Left lobe of liver (tissue), 2 donors: ENCODE measurements at regions not wholly inside any gene's neighbourhood (a gene's known extent, or its start where the extent isn't known, plus 50 kb on each side); places are given as distances from the start of the nearest gene placed in this dataset.
A peak's percentile ranks its signal among the peaks of the same experiment; 100 is the strongest.

Source experiments
- ATAC-seq: fragments of 200-7000 bp; cut with Tn5 transposase; one replicate; pipeline ENCODE4 v1.9.1; 2020; ENCODE audit warnings: mild to moderate bottlenecking, moderate library complexity
- DNase-seq: peaks from one replicate; pipeline ENCODE4 v3.0.0-alpha.2; 2020; ENCODE audit warnings: low spot score
- donor health status: DM: no; HTN: no; CAD: no; lungs with moderate emphysema.
- donor health status: DM: no; HTN: yes; CAD: no.

DNA sequence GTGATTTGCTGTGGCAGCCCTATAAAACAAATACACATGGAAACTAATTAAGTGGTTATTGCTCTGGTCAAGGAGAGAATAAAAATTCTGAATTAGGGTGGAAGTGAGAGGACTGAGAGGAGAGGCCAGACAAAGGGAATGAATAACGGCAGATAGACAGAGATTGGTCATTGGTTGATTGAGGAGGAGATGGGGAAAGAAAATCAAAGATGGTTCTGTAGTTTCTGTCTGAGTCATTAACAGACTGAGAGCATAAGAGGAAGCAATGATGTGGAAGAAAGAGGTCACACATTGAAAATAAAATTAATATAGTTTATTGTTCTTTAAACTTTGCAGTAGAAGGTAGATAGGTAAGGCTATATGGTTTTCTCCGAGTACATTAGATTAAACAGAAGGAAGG, 469.8 kb downstream of the ACTL7B start:
- ATAC-seq (no peak), DNase-seq (no peak)

DNA sequence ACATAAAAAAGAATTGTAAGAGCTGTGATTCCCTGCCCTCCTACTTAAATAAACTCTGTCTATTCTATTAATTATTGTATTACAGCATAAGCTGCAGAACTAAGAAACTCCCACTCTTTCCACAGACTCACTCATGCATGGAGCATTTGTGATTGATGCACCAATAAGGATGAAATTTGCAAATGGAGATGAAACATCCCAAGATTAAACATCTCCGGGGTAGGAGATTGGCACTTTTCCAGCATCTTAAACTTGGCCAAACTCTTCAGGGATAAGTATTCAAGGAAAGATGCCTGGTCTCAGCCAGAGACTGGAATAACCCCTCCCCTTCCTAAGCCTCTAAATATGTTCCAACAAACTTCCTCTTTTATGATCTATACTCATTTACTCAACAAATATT, 472.0 kb downstream of the ACTL7B start:
- DNase-seq, result no peak
- ATAC-seq, result no peak

DNA sequence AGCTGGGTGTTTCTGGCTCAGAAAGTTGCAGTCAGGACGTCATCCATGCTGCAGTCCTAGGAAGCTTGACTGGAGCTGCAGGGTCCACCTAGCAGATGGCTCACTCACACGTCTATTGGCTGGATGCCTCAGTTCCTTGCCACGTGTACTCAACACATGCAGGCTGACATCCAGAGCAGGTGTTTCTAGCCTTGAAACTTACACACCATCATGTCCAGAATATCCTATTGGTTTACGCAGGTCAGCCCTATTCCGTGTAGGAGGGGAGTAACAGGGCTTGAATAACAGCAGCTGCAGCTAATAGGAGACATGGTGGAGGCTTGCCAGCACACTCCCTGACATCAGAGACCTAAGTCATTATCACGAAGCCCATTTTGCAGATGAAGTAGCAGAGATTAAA, 473.5 kb downstream of the ACTL7B start:
- ATAC-seq (no peak), DNase-seq (no peak)

DNA sequence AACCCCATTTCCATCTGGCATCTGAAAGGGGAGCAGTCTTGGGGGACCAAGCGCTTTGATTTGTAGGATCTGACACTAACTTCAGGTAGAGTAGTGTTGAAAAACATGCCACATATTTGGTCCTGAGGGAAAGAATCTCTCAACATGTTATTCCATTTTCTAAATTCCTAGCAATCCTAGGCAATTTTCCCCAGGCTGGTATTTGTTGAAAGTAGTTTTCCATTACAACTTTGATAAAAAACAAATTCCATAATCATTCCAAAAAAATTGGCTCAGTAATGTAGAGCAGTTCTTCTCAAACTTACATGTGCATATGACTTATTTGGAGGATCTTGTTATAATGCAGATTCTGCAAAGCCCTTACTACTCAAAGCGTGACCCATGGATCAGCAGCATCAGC, 477.9 kb downstream of the ACTL7B start:
- no peak for DNase-seq

DNA sequence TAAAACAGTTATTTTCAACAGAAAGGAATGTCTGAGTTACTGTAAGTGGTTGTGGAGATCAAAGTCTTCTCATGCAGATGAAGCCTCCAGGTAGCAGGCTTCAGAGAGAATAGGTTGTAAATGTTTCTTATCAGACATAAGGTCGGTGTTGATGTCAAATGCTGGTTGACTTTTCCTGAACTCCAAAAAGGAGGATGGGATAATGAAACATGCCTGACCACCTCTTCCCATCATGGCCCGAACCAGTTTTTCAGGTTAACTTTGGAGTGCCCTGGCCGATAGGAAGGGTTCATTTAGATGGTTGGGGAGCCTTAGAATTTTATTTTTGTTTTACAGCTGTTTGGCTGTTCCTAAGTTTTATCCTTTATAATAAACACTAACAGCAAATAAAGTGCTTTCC, 478.4 kb downstream of the ACTL7B start:
- ATAC-seq (no peak), DNase-seq (no peak)

More for the DNA sequence above, 477.9 kb downstream of the ACTL7B start:
- no peak for ATAC-seq

DNA sequence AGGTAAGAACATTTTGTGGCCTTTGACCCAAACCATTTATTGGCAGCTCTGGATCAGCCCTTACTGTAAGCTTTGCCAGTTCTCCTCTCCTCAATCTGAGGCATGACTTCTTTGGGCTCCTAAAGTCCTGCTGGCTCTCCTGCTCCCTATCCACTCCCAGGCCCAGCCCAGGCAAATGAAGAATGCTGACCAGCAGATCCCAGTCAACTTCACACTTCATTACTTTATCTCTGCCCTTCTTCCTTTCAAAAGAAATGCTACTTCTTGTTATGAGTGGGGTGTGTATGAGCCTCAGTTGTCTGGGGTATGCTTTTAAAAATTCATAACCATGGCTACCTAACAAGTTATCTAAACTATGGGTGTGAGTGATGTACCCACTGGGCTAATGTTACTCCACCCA, 479.6 kb downstream of the ACTL7B start:
- DNase-seq, result no peak

DNA sequence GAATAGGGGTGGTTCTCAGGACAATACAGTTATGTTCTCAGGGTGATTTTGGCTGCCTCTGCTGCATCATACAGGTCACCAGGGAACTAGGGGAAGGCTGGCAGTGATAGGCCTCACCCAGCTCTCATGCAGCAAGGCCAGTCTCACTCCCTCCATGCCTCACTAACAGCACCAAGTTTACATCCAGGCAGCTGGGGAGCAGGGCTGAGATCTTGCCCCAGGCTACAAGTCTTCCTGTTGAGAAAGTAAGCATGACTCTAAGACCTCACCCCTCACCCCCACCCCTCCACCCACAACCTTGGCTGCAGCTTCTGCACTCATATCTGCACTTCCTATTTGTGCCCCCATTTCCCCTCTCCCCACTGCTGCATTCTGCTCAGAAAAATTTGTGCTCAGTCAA, 481.2 kb downstream of the ACTL7B start:
- DNase-seq (no peak), ATAC-seq (no peak)

More for the DNA sequence above, 479.6 kb downstream of the ACTL7B start:
- ATAC-seq, result no peak

DNA sequence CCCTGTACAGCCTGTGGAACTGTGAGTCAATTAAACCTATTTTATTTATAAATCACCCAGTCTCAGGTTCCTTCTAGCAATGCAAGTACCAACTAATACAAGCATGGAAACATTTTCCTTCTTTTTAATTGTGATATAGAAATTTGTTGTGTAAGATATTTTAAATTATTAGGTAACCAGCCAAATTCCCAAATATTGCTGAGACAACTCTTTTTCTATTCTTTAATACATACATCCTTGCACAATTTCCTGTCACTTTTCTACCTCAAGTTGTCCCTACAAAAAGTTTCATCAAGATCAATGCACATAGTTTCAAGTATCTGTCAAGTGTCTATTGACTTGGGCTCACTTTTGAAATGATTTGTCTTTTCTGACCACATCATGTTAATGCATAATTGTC, 488.6 kb downstream of the ACTL7B start:
- DNase-seq (no peak), ATAC-seq (no peak)

DNA sequence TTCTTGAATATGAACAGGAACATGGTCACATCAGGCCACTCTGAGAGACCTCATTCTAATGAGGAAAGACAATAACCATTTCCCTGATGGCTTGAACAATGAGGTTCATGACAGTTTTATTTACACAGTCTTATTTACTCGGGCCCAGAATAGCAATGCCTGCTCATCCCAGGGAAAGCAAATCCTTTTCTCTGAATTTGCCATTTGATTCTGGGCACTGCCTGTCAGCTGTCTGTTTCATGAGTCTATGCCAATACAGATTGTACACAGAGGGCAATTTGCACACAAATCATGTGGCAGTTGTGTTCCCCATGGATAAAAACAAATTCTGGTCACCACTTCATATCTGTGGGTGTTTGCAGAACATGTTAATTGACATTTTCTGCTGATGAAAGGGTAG, 492.5 kb downstream of the ACTL7B start:
- ATAC-seq (no peak), DNase-seq (no peak)

DNA sequence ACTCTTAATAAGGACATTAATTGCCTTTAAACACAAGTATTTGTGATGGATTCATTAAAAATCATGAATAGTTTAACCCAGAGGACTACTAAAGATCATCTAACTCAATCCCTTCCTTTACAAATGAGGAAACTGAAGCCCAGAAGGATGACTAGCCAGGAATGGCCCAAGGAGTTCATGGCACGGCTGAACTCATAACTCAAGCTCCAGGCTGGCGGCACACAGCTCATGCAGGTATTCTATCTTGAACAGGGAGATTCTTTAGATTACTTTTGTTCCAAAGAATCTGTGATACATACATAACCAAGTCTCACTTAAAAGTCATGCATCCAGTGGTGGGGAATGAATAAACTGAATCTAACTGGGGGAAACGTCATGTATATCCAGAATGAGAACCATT, 495.5 kb downstream of the ACTL7B start:
- DNase-seq (no peak), ATAC-seq (no peak)

DNA sequence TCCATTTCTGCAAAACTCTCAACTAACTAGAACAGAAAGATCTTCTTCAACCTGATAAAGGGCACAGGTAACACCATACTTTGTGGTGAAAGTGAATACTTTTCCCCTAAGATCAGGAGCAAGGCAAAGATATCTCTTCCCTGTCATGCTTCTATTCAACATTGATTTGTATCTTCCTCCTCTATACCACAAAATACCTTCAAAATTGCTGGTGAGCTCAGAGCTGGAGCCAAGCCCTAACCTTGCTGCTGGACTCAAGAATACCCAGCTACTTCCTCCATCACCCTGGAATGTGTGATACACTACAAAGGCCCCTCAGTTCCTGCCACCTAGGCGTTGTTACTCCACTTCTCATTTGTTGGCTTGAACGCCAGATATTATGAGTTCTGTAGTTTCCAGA, 499.0 kb downstream of the ACTL7B start:
- DNase-seq (no peak), ATAC-seq (no peak)

DNA sequence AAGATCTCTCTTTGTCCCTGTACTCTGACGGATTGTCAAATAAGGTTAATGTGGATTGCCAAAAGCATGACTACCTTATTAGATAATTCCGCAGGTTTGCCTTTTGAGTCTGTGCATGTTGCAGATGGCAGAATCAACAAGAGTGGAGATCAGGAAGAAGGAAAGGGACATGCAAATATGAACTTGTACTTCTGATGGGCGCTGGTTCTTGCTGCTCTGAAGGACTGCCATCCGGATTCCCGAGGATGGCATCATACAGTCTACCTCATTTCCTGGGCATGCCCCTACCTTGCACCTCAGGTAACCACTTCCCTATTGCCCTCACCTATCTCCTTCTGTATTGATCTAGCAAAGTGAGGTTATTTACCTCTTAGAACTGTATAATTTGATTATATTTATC, 504.2 kb downstream of the ACTL7B start:
- DNase-seq, result no peak
- ATAC-seq, result no peak

DNA sequence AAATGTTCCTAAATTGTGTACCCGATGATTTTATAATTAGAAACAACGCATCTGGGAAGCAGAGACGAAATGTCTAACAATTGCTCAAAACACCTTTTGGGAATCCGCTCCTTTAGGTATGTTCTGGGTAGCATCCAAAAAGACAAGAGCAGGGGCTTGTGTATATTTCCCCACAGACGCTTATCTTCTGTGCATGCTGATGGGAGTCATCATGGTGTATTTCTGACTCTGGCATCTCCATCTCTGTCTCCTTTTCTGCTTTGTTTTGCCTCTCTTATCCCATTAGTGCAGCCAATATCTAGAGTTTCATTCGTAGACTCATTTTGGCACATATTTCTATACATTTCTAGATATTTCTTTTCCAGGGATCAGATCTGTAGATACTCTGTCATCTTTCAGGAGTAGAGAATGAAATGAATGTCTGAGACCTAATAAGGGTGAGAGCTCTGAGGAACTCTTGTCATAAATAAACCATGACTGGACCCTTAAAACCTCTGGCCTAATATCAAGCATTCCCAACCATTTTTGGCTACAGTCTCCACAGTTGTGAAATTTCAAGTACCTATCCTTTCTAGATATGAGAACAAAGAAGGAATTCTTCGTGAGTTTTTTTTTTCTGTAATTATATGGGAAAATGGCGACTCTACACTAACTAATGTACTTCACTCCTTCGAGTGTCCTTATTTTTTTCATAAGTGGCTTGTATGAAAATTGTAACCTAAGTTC, 508.2 kb downstream of the ACTL7B start:
- DNase-seq (no peak), ATAC-seq (no peak)

DNA sequence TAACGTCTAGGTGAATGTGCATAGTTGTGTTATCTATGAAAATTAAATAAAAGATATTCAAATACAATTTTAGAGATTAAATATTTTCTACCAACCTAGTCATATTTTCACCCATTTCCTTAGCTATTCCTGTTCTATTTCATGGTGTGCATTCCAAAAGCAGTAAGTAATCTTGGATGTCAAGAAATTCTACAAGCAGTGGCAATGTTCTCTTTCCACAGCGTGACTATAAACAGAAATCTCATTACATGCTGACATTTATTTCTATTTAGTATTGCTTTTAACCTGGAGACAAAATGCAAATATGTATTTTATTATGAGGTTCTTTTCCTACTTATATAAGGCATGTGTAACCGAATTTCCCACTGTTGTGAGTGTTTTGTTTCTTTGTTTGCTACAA, 510.0 kb downstream of the ACTL7B start:
- ATAC-seq, result no peak
- no peak for DNase-seq

DNA sequence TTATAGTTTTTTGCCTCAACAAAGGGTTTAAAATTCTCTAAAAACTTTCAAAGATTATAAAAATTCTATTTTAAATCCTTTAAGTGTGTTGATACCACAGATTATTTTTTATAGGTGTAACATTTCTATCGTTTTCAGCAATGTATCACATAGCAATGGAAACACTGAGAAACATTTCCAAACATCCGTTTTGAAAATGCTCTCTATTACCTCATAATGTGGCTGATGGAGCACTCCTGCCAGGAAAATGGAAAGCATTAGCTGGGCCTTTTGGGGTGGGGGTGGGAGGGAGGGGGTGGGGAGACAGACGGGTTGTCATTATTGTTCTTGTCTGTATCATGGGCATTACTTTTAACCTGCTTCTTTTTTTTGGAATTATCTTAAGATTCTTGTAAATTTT, 516.5 kb downstream of the ACTL7B start:
- no peak for ATAC-seq
- no peak for DNase-seq

DNA sequence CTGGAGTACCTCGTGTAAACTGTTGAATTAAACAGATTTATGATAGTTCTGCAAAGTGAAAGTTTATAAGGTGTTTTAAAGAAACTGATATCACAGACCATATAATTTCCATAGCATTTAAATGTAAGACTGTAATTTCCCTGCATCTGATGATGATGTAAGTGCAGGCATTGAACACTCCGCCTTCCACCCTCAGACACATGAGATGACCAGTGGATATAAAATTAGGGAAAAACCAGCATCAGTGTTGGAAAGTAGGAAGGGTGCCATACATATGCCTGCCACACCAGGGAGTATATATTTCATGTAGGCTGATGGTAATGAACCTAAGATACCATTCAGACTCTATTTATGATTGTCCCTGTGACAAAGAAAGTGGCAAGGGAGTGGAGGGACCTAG, 519.2 kb downstream of the ACTL7B start:
- no peak for DNase-seq

DNA sequence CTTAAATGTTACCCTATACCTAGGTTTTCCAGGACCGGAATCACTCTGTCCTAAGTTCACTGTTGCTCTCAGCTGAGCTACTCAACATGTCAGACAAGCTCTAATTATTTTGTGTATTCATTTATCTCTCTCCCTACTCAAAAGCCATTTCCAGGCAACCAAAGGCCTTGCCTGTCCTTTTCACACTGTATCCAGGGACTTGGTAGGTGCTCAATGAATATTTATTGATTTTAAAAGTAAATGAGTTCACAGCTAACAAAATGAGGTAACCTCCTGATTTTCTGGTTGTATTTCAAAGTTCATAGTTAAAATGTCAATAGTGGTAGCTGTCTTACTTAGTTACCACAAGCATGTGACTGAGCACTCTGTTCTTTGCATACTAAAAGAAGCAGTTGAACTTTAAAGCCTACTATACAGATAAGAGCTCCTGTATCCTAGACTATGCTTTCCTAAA, 522.2 kb downstream of the ACTL7B start:
- no peak for DNase-seq
- ATAC-seq, result peak; percentile 94

More for the DNA sequence above, 519.2 kb downstream of the ACTL7B start:
- ATAC-seq, result no peak

DNA sequence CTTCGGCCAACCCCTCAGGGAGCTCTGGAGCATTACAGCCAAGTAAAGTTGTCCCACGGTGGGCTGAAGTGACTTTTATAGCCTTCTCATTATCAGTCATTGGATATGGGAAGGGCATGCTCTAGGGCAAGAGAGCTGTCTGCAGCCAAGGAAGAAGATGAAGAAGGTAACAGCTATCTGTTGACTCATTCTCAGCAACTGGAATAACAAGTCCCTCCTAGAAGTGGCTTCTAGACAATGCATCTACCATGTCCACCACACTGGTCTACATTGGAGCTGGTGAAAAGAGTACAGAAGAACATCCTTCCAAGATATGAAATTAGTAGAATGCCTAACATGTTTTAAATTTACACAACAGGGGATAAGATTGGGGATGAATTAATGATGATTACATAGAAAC, 524.2 kb downstream of the ACTL7B start:
- DNase-seq (no peak), ATAC-seq (no peak)

DNA sequence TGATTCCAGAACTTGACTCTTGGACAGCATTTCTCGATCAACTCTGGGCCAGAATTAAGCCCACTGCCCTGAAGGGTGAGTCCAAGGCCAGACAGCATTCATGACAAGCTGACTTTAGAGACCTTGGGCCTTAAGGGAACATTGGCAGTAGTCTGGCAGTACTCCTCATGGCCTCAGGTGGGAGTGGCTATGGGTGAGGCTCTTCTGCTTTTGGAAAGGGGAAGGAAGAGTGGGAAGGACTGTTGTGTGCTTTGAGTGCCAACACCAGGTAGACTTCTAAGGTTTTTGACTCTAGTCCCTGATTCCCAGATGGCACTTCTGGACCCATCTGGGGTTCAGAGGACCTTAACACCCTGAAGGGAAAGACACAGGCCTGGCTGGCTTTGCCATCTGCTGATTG, 530.4 kb downstream of the ACTL7B start:
- no peak for DNase-seq
- no peak for ATAC-seq

DNA sequence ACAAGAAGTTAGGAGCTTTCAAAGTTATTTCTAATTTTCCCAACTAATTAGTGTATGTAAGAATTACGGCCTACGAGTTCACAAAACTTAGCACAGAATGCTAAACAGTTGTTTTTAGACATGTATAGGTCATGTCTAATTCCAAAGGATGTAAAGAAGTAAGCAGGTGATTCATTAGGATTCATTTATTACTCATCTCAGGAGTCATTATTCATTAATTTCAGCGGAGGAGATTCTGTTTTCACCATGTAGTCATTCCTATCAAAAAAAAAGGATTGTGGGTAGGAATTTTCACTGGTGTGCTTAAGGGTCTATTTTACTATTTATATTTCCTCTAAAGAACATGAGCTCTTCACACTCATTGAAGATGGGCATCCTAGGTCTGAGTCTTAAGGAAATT, 532.2 kb downstream of the ACTL7B start:
- DNase-seq, result no peak
- ATAC-seq, result no peak

DNA sequence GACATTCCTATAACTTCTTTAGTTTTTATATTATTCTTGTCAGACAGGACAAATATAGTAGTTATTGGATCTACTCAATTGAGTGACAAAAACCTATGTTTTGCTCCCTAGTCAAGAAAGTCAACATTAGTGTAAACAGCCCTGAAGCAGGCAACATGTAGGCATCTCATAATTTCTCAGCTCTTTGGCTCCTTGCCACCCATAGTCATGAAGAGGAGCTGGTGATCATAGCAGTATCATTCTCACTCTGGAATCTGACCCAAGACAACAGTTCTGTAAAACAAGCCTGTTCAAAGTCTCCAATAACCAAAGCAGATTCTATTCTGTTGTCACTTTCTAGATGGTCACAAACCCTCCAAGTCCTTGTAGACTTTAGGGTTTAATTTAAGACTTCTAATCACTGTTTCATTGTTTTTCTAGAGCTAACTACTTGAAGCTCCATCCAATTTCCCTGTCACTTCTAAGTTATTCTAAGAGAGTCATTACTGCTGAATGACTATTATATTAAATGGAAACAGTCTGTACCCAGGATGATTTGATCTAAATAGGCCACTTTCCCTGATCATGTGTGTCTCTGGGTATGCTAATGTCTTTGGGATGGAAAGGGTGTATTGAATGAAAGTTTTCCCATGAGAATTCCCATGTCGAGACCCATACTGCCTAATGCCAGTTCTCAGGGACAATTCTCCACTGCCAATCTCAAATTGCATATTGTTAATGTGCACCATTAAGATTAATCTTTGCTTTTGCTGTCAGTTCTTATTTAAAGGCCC, 533.3 kb downstream of the ACTL7B start:
- no peak for ATAC-seq

DNA sequence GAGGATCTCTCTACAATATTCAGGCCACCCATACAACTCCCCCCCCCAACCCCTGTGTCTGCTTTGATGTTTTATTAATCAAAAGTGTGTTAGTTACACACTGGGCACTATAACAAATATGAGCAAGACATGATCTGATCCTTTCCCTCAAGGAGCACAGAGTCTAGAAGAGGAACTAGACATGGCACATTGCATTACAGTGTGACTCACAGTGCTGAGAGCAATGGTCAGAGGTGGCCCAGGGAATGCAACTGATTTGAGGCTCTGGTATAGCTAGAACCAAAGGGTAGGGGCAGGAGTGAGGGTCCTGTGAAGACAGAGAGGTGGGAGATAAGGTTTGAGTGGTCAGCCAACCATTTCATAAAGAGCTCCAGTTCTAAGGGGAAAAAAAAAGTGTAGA, 539.2 kb downstream of the ACTL7B start:
- no peak for DNase-seq
- no peak for ATAC-seq

More for the DNA sequence above, 533.3 kb downstream of the ACTL7B start:
- no peak for DNase-seq

DNA sequence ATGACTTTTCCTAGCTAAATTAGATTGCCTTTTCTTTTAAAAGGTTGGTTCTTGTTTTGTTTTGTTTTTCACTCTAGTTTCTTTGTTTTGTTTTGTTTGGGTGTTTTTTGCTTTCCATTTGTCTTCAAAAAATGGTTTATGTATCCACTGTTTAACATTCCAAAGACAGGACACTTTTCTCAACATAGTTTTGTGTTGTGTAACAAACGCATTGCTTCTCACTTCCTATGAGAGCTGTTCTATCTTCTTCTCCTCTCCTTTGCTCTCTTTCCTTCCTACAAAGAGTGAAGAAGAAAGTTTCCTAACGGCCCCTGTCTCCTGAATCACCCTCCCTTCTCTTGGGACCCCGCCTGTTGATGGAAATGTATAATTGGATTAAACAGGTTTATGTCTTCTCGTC, 539.7 kb downstream of the ACTL7B start:
- ATAC-seq, result no peak
- no peak for DNase-seq
